ENCODE measurements at regions not wholly inside any gene's neighbourhood (a gene's known extent, or its start where the extent isn't known, plus 50 kb on each side); places are given as distances from the start of the nearest gene placed in this dataset.
A peak's percentile ranks its signal among the peaks of the same experiment; 100 is the strongest.

DNA sequence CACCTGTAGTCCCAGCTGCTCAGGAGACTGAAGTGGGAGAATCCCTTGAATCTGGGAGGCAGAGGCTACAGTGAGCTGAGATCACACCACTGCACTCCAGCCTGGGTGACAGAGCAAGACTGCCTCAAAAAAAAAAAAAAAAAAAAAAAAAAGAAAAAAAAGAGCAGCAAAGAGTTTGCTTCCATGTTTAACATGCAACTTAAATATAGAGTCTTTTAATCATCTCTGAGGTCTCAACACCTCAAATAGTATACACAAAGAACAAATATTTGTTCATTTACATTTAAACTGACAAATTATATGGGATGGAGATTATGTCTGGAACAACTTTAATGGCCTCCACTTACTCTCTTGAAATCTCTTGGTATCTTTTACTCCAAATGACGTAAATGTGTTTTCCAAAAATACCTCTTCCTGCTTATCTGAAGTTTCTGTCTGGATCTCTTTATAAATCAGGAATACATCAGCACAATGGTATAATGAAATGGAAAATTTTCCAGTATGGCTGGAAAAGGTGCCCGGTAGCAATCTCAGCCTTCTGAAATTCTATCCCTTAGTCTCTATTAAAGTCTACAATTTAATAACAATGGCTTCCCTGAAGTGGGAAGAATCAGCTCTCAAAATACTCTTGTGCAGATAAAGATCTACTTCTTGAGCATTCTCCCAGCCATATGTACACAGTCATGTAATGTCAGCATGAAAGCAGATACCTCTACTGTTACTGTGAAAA lies 258.5 kb downstream of the OMA1 start:
- H3K27ac Mint-ChIP-seq: no peak overlapping the region
- Histone ChIP-seq H3K9ac (ENCODE audit: extremely low read depth, low read length, poor library complexity, severe bottlenecking) (no peak overlapping the region), H3K4me3 (ENCODE audit: low read length) (no peak overlapping the region), H3K27ac (ENCODE audit: low read depth, low read length) (no peak overlapping the region), H3K36me3 (ENCODE audit: control insufficient read depth, insufficient read depth, low read length) (no peaks in the 10 kb centered on the region), H3K9me3 (ENCODE audit: control insufficient read depth, low read length) (no peaks in the 10 kb centered on the region), H3K4me1 (ENCODE audit: control insufficient read depth, insufficient read depth, low read length) (no peaks in the 10 kb centered on the region), H3K27me3 (ENCODE audit: control insufficient read depth, insufficient read depth, low read length, poor library complexity, severe bottlenecking) (no peaks in the 10 kb centered on the region)
- no peak for DNase-seq
- H3K27me3 Mint-ChIP-seq (ENCODE audit: insufficient read depth): peaks cover 4% of the 10 kb centered on the region
- H3K4me1 Mint-ChIP-seq: no peaks in the 10 kb centered on the region
- TF ChIP-seq, protein P1, sequence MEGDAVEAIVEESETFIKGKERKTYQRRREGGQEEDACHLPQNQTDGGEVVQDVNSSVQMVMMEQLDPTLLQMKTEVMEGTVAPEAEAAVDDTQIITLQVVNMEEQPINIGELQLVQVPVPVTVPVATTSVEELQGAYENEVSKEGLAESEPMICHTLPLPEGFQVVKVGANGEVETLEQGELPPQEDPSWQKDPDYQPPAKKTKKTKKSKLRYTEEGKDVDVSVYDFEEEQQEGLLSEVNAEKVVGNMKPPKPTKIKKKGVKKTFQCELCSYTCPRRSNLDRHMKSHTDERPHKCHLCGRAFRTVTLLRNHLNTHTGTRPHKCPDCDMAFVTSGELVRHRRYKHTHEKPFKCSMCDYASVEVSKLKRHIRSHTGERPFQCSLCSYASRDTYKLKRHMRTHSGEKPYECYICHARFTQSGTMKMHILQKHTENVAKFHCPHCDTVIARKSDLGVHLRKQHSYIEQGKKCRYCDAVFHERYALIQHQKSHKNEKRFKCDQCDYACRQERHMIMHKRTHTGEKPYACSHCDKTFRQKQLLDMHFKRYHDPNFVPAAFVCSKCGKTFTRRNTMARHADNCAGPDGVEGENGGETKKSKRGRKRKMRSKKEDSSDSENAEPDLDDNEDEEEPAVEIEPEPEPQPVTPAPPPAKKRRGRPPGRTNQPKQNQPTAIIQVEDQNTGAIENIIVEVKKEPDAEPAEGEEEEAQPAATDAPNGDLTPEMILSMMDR (conservative IDR thresholded peaks at IDR 0.05): no peak
- WGBS, 2 experiments (ENCODE audit: insufficient coverage in 1 of 2, insufficient read length in 1 of 2): 82 to 100% methylated on average over 1 to 2 of the region's 2 CpGs
- no peaks in the 10 kb centered on the region for H3K9me3 Mint-ChIP-seq
- no peaks in the 10 kb centered on the region for H3K36me3 Mint-ChIP-seq (ENCODE audit: low read depth)
- H3K4me3 Mint-ChIP-seq: no peak overlapping the region

DNA sequence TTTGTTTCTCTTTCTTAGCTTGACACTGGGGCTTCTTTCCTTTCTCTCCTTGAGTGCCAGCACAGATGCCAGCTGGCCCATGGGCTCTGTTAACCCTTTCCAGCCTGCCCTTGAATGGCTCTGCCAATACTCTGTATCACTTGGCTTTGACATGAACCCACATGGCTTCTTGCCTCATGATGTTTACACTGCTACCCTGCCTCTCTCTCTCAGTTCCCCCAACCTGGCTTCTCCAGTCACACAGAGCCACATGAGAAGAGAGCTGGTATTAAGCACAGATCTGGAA lies 262.4 kb downstream of the OMA1 start:
- no peaks in the 10 kb centered on the region for H3K27me3 ChIP-seq (ENCODE audit: control insufficient read depth, insufficient read depth, low read length, poor library complexity, severe bottlenecking)
- Mint-ChIP-seq H3K27ac (no peak overlapping the region), H3K4me3 (no peak overlapping the region), H3K4me1 (no peaks in the 10 kb centered on the region), H3K36me3 (ENCODE audit: low read depth) (no peaks in the 10 kb centered on the region), H3K27me3 (ENCODE audit: insufficient read depth) (peaks cover 4% of the 10 kb centered on the region), H3K9me3 (no peaks in the 10 kb centered on the region)
- DNase-seq: no peak
- H3K4me1 ChIP-seq (ENCODE audit: control insufficient read depth, insufficient read depth, low read length): no peaks in the 10 kb centered on the region
- no peaks in the 10 kb centered on the region for H3K9me3 ChIP-seq (ENCODE audit: control insufficient read depth, low read length)
- no peak overlapping the region for H3K4me3 ChIP-seq (ENCODE audit: low read length)
- TF ChIP-seq, protein P1 (conservative IDR thresholded peaks at IDR 0.05): no peak
- no peak overlapping the region for H3K9ac ChIP-seq (ENCODE audit: extremely low read depth, low read length, poor library complexity, severe bottlenecking)
- no peaks in the 10 kb centered on the region for H3K36me3 ChIP-seq (ENCODE audit: control insufficient read depth, insufficient read depth, low read length)
- H3K27ac ChIP-seq (ENCODE audit: low read depth, low read length): no peak overlapping the region

DNA sequence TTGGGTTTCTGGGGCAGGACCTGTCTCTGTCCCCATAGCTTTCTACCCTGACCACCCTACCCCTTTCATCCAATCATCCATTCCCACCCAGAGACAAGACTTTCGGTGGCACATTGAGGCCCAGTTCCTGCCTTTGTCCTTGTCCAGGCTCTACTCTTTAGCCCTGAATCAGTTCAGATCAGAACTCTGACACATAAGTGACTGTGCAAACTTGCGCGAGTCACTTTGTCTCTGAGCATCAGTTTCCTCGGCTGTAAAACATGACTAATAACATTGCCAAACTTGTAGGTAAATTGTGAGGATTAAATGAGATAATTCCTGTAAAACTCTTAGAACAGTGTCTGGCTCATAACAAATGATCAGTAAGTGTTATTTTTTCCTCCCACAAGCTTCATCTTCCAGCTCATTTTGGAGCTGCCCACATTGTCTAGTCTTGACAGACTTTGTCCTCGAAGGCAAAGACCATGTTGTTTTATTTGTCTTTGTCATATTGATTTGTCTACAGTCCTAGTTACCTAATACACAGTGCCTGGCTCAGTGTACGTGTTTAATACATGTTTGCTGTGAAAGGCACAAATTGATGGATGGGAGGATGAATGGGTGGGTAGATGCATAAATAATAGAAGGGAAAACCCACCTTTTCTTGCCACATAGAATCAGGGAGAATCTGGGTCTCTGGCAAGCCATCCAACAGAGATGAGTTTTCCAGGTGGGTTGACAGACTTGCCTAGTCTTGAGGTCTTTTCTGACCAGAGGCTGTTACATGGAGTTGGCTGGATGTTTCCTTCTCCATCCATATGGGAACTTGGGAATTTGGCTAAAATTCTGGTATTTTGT lies 262.9 kb downstream of the OMA1 start:
- H3K27ac Mint-ChIP-seq: no peak overlapping the region
- peaks cover 4% of the 10 kb centered on the region for H3K27me3 Mint-ChIP-seq (ENCODE audit: insufficient read depth)
- Histone ChIP-seq H3K27ac (ENCODE audit: low read depth, low read length) (peak overlapping the region; percentile 38), H3K4me3 (ENCODE audit: low read length) (no peak overlapping the region), H3K9me3 (ENCODE audit: control insufficient read depth, low read length) (no peaks in the 10 kb centered on the region), H3K4me1 (ENCODE audit: control insufficient read depth, insufficient read depth, low read length) (no peaks in the 10 kb centered on the region), H3K36me3 (ENCODE audit: control insufficient read depth, insufficient read depth, low read length) (no peaks in the 10 kb centered on the region), H3K27me3 (ENCODE audit: control insufficient read depth, insufficient read depth, low read length, poor library complexity, severe bottlenecking) (no peaks in the 10 kb centered on the region), H3K9ac (ENCODE audit: extremely low read depth, low read length, poor library complexity, severe bottlenecking) (no peak overlapping the region)
- no peaks in the 10 kb centered on the region for H3K9me3 Mint-ChIP-seq
- TF ChIP-seq, protein P1 (conservative IDR thresholded peaks at IDR 0.05): no peak
- H3K36me3 Mint-ChIP-seq (ENCODE audit: low read depth): no peaks in the 10 kb centered on the region
- no peak overlapping the region for H3K4me3 Mint-ChIP-seq
- no peaks in the 10 kb centered on the region for H3K4me1 Mint-ChIP-seq
- no peak for DNase-seq
- WGBS, 2 experiments (ENCODE audit: insufficient coverage in 1 of 2, insufficient read length in 1 of 2): 91 to 100% methylated on average over 4 to 5 of the region's 6 CpGs
